ENCODE measurements at regions not wholly inside any gene's neighbourhood (a gene's known extent, or its start where the extent isn't known, plus 50 kb on each side); places are given as distances from the start of the nearest gene placed in this dataset.
"Not testable (repeated sequence)": the region's sequence is repeated elsewhere in the genome, so short reads cannot be mapped to it uniquely, and the experiment has no call there.

GRCh38 chr2:91571239-91571923 is 2879.9 kb downstream of the RPIA start:
- DNase-seq: not testable (repeated sequence)

GRCh38 chr2:91573018-91573417 is 2881.5 kb downstream of the RPIA start:
- not testable (repeated sequence) for DNase-seq

- not testable (repeated sequence) for DNase-seq
Observed at GRCh38 chr2:91573755-91574154, 2882.3 kb downstream of the RPIA start.

- DNase-seq: peak; percentile 15
Observed at GRCh38 chr2:91574255-91574654, 2882.8 kb downstream of the RPIA start.

GRCh38 chr2:91575701-91576100 is 2884.2 kb downstream of the RPIA start:
- not testable (repeated sequence) for DNase-seq

GRCh38 chr2:91577406-91577805 is 2885.9 kb downstream of the RPIA start:
- not testable (repeated sequence) for DNase-seq

GRCh38 chr2:91578678-91579077 is 2887.2 kb downstream of the RPIA start:
- not testable (repeated sequence) for DNase-seq

- DNase-seq: not testable (repeated sequence)
Observed at GRCh38 chr2:91579555-91579954, 2888.1 kb downstream of the RPIA start.

- DNase-seq: not testable (repeated sequence)
Observed at GRCh38 chr2:91580043-91580442, 2888.6 kb downstream of the RPIA start.

- not testable (repeated sequence) for DNase-seq
Observed at GRCh38 chr2:91587098-91587497, 2895.6 kb downstream of the RPIA start.

- DNase-seq: not testable (repeated sequence)
Observed at GRCh38 chr2:91587908-91588535, 2896.5 kb downstream of the RPIA start.

- DNase-seq: not testable (repeated sequence)
Observed at GRCh38 chr2:91588782-91589223, 2897.3 kb downstream of the RPIA start.

GRCh38 chr2:91589454-91590328 is 2898.2 kb downstream of the RPIA start:
- DNase-seq: not testable (repeated sequence)

GRCh38 chr2:91590381-91590780 is 2898.9 kb downstream of the RPIA start:
- not testable (repeated sequence) for DNase-seq

GRCh38 chr2:91591066-91591465 is 2899.6 kb downstream of the RPIA start:
- DNase-seq: not testable (repeated sequence)

- DNase-seq: not testable (repeated sequence)
Observed at GRCh38 chr2:91597436-91597835, 2906.0 kb downstream of the RPIA start.

GRCh38 chr2:91598519-91598918 is 2907.0 kb downstream of the RPIA start:
- not testable (repeated sequence) for DNase-seq

- peak; percentile 62 for DNase-seq
Observed at GRCh38 chr2:91599000-91599399, 2907.5 kb downstream of the RPIA start.

- DNase-seq: not testable (repeated sequence)
Observed at GRCh38 chr2:91602860-91603259, 2911.4 kb downstream of the RPIA start.

GRCh38 chr2:91603996-91604395 is 2912.5 kb downstream of the RPIA start:
- not testable (repeated sequence) for DNase-seq

- DNase-seq: not testable (repeated sequence)
Observed at GRCh38 chr2:91604629-91605028, 2913.2 kb downstream of the RPIA start.

GRCh38 chr2:91623739-91624138 is 2932.3 kb downstream of the RPIA start:
- not testable (repeated sequence) for DNase-seq

- not testable (repeated sequence) for DNase-seq
Observed at GRCh38 chr2:91628471-91628870, 2937.0 kb downstream of the RPIA start.
